Activated T-cell treated with anti-CD3 and anti-CD28 coated beads, Interleukin-2, amount 50 U/mL, for 4 hours (primary cell): ENCODE measurements at regions not wholly inside any gene's neighbourhood (a gene's known extent, or its start where the extent isn't known, plus 50 kb on each side); places are given as distances from the start of the nearest gene placed in this dataset.
"Not testable (repeated sequence)": the region's sequence is repeated elsewhere in the genome, so short reads cannot be mapped to it uniquely, and the experiment has no call there.

Source experiments
- ATAC-seq, 2 donors: fragments of 200-7000 bp; cut with Tn5 transposase; one replicate each; pipeline ENCODE4 v1.10.0; 2021
- DNase-seq: peaks from one replicate; pipeline ENCODE4 v3.0.0-alpha.2; 2020
- H3K27me3 Mint-ChIP-seq: one replicate; pipeline ENCODE4 v1.8.0; 2021; ENCODE audit warnings: low read depth, mixed read lengths
- H3K36me3 Mint-ChIP-seq: one replicate; pipeline ENCODE4 v1.8.0; 2022; ENCODE audit warnings: mixed read lengths; ENCODE audit not compliant: insufficient read depth
- H3K4me1 Mint-ChIP-seq: one replicate; pipeline ENCODE4 v1.8.0; 2021; ENCODE audit warnings: low read depth, mixed read lengths
- H3K4me3 Mint-ChIP-seq: one replicate; pipeline ENCODE4 v1.8.0; 2021; ENCODE audit warnings: mild to moderate bottlenecking, moderate library complexity, mixed read lengths
- H3K9me3 Mint-ChIP-seq: one replicate; pipeline ENCODE4 v1.8.0; 2021; ENCODE audit warnings: mixed read lengths

DNA sequence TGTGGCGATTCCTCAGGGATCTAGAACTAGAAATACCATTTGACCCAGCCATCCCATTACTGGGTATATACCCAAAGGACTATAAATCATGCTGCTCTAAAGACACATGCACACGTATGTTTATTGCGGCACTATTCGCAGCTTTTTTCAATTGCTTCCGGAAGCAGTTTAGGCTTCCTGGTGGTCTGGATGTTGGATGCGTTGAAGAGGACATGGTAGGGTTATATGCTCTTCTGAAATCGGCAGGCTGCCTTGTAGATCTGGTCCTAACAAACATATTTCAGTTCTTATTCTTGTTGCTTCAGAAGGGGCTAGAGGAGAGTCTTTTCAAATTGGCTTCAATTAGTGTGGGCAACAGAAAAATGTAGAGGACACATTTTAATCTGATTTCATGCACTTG is 243.4 kb downstream of the TMA16 start:
- not testable (repeated sequence) for DNase-seq, H3K9me3 Mint-ChIP-seq, H3K4me1 Mint-ChIP-seq, ATAC-seq, H3K27me3 Mint-ChIP-seq, H3K4me3 Mint-ChIP-seq, H3K36me3 Mint-ChIP-seq

DNA sequence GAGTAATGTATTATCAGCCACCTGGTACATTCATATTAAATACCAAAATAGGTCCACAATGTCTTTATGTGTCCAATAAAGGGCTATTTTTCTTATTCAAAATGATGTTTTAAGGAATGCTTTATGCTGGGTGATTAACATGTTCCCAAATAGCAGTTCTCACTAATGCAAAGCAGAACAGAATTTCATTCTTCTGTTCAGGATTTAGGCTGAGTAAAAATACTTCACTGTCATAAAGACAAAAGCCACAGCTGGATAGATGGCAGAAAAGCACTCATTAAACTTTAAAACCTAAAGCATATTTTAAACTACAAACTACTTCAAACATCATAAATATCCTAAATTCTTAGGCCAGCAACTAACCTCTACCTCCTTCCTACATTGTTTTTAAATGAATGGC is 244.0 kb downstream of the TMA16 start:
- no peaks in the 10 kb centered on the region for H3K36me3 Mint-ChIP-seq
- ATAC-seq (no peak), DNase-seq (no peak)
- no peaks in the 10 kb centered on the region for H3K9me3 Mint-ChIP-seq
- H3K27me3 Mint-ChIP-seq = peaks cover 2% of the 10 kb centered on the region
- no peaks in the 10 kb centered on the region for H3K4me1 Mint-ChIP-seq
- H3K4me3 Mint-ChIP-seq = no peak overlapping the region

DNA sequence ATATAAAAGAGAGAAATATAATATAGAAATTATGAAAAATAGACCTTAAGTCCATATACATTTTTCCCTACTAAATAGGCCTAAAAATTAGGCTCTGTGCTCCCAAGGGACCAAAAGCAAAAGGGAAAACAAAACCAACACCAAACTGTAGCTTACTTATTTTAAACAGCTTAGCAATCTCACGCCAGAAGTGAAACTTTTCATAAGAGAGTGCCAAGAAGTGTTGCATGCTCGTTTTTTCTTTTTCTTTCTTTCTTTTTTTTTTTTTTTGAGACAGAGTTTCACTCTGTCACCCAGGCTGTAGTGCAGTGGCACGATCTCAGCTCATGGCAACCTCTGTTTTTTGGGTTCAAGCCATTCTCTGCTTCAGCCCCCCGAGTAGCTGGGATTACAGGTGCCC is 250.4 kb downstream of the TMA16 start:
- ATAC-seq = no peak
- Mint-ChIP-seq H3K27me3 (peaks cover 2% of the 10 kb centered on the region), H3K9me3 (no peaks in the 10 kb centered on the region), H3K4me3 (no peak overlapping the region), H3K4me1 (no peaks in the 10 kb centered on the region), H3K36me3 (no peaks in the 10 kb centered on the region)
- DNase-seq = no peak

DNA sequence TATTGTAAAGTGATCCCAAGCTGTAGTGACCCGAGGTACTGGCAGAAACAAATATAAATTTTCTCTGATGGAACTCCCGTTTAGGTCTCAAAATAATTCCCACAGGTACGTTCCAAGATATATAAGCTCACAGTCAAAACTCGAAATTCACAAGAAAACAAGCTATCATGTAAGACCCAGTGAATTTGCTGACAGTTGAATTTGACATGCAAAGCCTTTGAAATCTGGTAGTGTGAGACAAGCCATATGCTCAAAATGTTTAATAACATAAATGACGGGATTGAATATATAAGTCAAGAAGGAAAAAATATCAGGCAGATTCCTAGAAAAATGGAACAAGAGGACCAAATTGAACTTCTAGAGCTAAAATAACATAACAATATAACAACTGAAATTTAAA is 252.8 kb downstream of the TMA16 start:
- Mint-ChIP-seq H3K27me3 (peaks cover 7% of the 10 kb centered on the region), H3K4me1 (no peaks in the 10 kb centered on the region), H3K36me3 (no peaks in the 10 kb centered on the region), H3K9me3 (no peaks in the 10 kb centered on the region), H3K4me3 (no peak overlapping the region)
- ATAC-seq = no peak
- no peak for DNase-seq

DNA sequence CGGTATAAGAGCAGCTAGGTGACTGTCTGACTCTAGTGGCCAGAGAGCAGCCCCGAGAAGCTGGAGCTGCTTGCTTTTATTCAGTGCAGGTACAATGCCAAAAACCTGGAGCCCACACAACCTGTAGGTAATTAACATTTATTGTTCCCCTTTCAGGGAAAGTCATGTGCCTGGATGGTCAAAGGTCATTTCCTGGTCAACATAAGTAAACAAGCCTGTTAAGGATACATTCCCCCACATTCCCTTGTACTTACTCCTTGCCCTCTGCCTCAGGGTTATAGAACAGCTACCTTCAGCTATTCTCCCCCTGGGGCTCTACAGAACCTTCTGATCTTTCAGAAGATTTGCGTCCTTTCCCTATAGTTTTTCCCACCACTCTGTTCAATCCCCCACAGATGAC is 253.4 kb downstream of the TMA16 start:
- no peak for DNase-seq
- H3K36me3 Mint-ChIP-seq = no peaks in the 10 kb centered on the region
- ATAC-seq = no peak
- peaks cover 6% of the 10 kb centered on the region for H3K27me3 Mint-ChIP-seq
- no peaks in the 10 kb centered on the region for H3K4me1 Mint-ChIP-seq
- H3K4me3 Mint-ChIP-seq = no peak overlapping the region
- no peaks in the 10 kb centered on the region for H3K9me3 Mint-ChIP-seq

DNA sequence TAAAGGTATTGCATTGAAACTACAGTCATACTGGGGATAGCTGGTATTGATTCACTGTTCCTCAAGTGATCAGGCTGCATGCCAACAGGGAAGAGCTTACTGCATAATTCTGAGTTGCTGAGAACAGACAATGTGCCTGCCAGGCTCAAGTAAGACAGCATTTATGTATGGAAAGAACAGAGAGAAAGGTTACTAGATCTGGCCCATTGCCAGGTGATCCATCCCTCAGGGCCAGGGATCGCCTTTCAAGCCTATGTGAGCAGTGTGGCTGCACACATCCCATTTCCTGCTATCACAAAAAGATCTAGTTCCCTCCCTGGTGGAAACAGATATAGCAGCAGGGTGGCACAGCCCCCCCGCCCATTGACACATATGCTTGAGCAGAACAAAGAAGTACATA is 254.0 kb downstream of the TMA16 start:
- peaks cover 5% of the 10 kb centered on the region for H3K27me3 Mint-ChIP-seq
- no peak for ATAC-seq
- H3K4me3 Mint-ChIP-seq = no peak overlapping the region
- H3K4me1 Mint-ChIP-seq = no peaks in the 10 kb centered on the region
- no peaks in the 10 kb centered on the region for H3K9me3 Mint-ChIP-seq
- DNase-seq = no peak
- H3K36me3 Mint-ChIP-seq = no peaks in the 10 kb centered on the region

DNA sequence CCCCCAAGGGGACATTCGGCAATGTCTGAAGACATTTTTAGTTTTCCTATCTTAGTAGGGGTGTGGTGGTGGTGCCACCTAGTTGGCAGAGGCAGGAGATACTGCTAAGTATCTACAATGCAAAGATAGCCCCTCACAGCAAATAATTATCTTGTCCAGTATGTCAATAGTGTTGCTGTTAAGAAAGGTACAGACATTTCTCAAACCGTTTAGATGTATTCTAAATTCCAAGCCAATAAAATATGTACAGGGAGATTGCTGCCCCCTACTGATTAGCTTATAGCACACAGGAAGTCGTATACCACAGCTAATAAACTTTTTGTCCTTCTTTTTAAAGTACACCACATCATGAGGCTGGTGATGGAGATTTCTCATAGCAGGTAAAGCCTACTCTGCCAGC is 260.5 kb downstream of the TMA16 start:
- H3K4me3 Mint-ChIP-seq = no peak overlapping the region
- no peaks in the 10 kb centered on the region for H3K36me3 Mint-ChIP-seq
- ATAC-seq = no peak
- no peaks in the 10 kb centered on the region for H3K4me1 Mint-ChIP-seq
- DNase-seq = no peak
- H3K9me3 Mint-ChIP-seq = no peaks in the 10 kb centered on the region
- peaks cover 3% of the 10 kb centered on the region for H3K27me3 Mint-ChIP-seq

DNA sequence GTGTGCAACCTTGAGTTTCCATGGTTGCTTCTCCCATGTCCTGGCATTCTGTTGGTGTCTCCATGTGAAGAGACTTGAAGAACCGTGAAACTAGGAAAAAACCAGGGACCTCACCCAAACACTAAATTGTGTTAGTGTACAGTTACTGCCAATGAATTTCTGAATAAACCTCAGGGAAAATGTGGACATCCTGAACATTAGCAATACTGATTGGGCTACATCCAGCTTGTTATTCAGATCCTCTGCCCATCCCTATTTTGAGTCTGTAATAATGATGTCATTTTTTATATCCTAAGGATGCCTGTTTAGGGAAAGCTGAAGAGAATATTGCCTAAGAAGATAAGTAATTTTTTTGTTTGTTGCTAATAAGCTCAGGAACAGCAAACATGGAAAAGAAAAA is 262.7 kb downstream of the TMA16 start:
- Mint-ChIP-seq H3K36me3 (no peaks in the 10 kb centered on the region), H3K9me3 (no peaks in the 10 kb centered on the region), H3K4me1 (no peaks in the 10 kb centered on the region), H3K27me3 (no peaks in the 10 kb centered on the region), H3K4me3 (no peak overlapping the region)
- ATAC-seq (no peak), DNase-seq (no peak)

DNA sequence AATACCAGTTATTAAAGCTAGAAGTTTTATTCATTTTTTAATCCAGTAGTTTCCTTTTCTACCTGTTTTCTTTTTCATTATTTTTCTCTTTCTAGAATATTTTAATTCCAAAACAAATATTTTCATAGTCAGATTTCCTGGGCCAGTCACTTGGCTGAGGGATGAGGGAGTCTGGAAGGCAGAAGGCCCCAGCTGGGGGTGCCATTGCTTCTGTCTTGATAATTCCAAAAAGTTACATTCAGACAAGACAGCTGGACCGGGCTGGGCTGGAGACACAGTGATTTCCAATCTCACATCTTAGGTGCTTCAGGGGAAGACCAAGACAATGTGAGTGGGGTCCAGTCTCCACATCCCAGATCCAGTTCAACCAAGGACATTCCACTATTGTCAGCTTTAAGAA is 263.5 kb downstream of the TMA16 start:
- Mint-ChIP-seq H3K36me3 (no peaks in the 10 kb centered on the region), H3K9me3 (no peaks in the 10 kb centered on the region), H3K4me3 (no peak overlapping the region), H3K27me3 (no peaks in the 10 kb centered on the region), H3K4me1 (no peaks in the 10 kb centered on the region)
- ATAC-seq (no peak), DNase-seq (no peak)

DNA sequence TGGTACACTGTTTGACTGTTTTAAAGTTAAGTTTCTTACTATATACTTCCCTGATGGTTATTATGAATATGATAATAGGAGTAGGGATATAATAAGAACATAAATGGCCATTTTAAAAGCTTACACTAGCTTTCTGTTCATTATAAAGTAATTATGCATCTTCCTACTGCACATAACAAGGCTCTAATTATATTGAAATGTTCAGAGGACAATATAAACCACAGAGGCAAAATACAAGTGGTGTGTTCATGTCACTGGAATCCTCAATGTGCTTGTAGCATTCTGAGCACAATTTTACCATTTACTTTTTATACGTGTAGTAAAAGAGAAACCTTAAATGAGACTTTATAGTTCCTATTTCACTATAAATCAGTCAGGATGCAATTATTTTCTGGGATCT is 268.3 kb downstream of the TMA16 start:
- Mint-ChIP-seq H3K4me1 (no peaks in the 10 kb centered on the region), H3K9me3 (no peaks in the 10 kb centered on the region), H3K36me3 (no peaks in the 10 kb centered on the region), H3K4me3 (no peak overlapping the region), H3K27me3 (peaks cover 4% of the 10 kb centered on the region)
- ATAC-seq (no peak), DNase-seq (no peak)

DNA sequence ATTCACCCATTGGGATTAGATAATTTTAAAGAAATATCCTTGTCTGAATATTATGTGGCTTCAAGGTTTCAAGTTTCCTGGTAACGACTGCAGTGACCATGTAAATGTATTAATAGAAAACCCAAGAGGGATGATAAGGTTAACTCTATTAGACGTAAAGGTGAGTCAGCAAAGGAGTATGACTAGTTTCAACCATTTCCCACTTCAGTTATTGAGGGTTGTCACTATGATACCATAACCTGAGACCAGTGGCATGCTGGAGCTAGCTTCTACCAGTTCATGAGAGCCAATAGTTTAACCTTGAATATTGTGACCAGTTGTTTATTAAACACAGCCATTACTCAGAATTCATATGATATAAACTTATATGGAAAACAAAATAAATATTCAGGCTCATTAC is 270.1 kb downstream of the TMA16 start:
- Mint-ChIP-seq H3K9me3 (no peaks in the 10 kb centered on the region), H3K4me1 (no peaks in the 10 kb centered on the region), H3K27me3 (peaks cover 4% of the 10 kb centered on the region), H3K4me3 (no peak overlapping the region), H3K36me3 (no peaks in the 10 kb centered on the region)
- DNase-seq (no peak), ATAC-seq (no peak)

DNA sequence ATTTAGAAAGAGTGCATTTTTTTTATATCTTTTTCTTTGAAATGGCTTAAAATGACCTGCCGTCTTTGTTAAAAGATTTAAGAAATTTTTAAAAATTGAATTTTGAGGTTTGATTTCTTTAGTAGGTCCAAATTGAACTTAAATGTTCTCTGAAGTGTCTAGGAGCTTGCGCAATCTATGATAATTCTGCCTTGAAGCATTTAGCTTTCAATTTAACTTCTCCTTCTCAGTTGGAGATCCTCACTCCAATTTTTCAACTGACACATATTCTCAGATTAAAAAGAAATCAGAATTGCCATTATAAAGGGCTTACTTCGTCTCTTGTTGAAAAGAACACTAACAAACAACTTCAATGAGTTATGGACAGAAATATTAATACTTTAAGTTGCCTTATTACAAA is 273.5 kb downstream of the TMA16 start:
- no peak for DNase-seq
- ATAC-seq = no peak
- Mint-ChIP-seq H3K27me3 (peaks cover 4% of the 10 kb centered on the region), H3K4me1 (no peaks in the 10 kb centered on the region), H3K36me3 (no peaks in the 10 kb centered on the region), H3K4me3 (no peak overlapping the region), H3K9me3 (no peaks in the 10 kb centered on the region)

DNA sequence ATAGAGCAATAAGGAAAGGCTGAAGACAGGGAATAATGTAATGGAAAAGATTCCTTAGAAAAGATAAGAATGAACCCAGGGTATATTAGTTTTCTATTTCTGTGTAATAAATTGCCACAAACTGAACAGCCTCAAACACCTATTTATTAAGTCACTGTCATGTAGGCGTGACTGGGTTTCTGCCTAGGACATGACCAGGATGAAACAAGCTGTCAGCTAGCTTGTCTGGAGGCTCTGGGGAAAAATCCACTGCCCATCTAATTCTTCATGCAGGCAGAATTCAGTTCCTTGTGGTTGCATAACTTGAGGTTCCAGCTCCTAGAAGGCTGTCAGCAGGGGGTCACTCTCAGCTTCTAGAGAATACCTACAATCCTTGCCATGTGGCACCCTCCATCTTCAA is 277.7 kb downstream of the TMA16 start:
- H3K36me3 Mint-ChIP-seq = no peaks in the 10 kb centered on the region
- no peaks in the 10 kb centered on the region for H3K4me1 Mint-ChIP-seq
- no peaks in the 10 kb centered on the region for H3K27me3 Mint-ChIP-seq
- no peak for ATAC-seq
- no peaks in the 10 kb centered on the region for H3K9me3 Mint-ChIP-seq
- no peak overlapping the region for H3K4me3 Mint-ChIP-seq
- no peak for DNase-seq

DNA sequence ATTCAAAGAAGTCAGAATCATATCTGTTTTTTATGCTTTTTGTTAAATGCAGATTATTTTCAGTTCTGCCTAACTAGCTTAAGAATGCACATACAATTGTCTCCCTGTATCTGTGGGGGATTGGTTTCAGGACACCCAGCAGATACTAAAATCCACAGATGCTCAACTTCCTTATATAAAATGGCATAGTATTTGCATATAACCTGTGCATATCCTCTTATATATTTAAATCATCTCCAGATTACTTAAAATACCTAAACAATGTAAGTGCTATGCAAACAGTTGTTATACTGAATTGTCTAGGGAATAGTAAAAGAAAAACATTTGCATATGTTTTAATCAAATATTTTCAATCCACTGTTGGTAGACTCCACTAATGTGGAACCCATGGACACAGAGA is 279.4 kb downstream of the TMA16 start:
- H3K4me1 Mint-ChIP-seq = no peaks in the 10 kb centered on the region
- no peaks in the 10 kb centered on the region for H3K36me3 Mint-ChIP-seq
- ATAC-seq = no peak
- no peaks in the 10 kb centered on the region for H3K27me3 Mint-ChIP-seq
- no peak overlapping the region for H3K4me3 Mint-ChIP-seq
- no peak for DNase-seq
- H3K9me3 Mint-ChIP-seq = no peaks in the 10 kb centered on the region

DNA sequence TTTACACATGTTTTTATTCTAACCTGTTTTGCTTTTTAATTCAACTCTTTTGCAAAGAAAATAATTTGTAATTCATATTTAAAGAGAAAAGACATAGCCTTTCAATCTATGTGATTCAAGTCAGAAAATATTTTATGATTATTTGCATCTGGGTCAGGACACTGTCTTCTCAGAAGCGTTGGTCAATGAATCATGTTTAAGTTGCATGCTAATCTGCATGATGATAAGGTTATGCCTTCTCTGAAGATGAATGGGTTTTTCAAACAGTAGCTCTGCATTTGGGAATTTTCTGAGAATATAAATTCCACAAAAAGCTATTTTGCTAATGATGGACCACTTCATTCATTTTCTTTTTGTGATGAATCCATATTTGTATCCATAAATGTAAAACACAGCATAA is 282.5 kb downstream of the TMA16 start:
- Mint-ChIP-seq H3K36me3 (no peaks in the 10 kb centered on the region), H3K9me3 (no peaks in the 10 kb centered on the region), H3K27me3 (no peaks in the 10 kb centered on the region), H3K4me3 (no peak overlapping the region), H3K4me1 (no peaks in the 10 kb centered on the region)
- no peak for DNase-seq
- ATAC-seq = no peak

DNA sequence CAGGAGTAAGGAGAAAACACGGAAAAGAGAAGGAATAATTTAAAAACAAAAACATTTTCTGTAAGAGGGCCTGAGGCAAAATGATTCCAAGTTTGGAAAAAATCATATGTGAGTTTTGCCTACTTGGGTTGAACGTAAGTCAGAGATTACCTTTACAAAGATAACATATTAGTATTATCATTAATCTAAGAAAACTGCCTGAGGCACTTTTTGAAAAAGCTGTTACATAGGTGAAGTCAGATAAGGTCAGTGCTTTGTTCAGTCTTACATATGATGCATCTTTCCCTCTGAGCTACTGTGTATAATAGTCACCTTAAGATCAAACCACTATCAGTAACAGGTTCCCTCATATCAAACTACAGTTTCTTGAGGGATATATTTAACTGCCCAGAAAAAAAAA is 287.2 kb downstream of the TMA16 start:
- ATAC-seq (no peak), DNase-seq (no peak)
- Mint-ChIP-seq H3K4me1 (no peaks in the 10 kb centered on the region), H3K36me3 (no peaks in the 10 kb centered on the region), H3K4me3 (no peak overlapping the region), H3K27me3 (no peaks in the 10 kb centered on the region), H3K9me3 (peaks cover 7% of the 10 kb centered on the region)
